HepG2 (cell line): ENCODE measurements at regions not wholly inside any gene's neighbourhood (a gene's known extent, or its start where the extent isn't known, plus 50 kb on each side); places are given as distances from the start of the nearest gene placed in this dataset.

Experiments used
- ATAC-seq: fragments of 200-7000 bp; cut with Tn5 transposase; 3 replicates; pipeline ENCODE4 v1.9.1; 2020; ENCODE audit warnings: mild to moderate bottlenecking, moderate library complexity
- BruUV-seq: library from RNA; stranded (reverse); fragments of 400-500 nt; replicated peaks from 2 replicates; lab custom pipeline; 2021; lab: Mats Ljungman, UMichigan
- CTCF ChIA-PET: fragments of 300-600 bp; formaldehyde crosslinking; extraction: SDS; loops from one replicate; lab custom pipeline; 2021; ENCODE audit warnings: low total read pairs, inconsistent platforms, low intra/inter-chr PET ratio; lab: Yijun Ruan, JAX
- POLR2A ChIA-PET: fragments of 350-600 bp; sonication (Branson Sonifier 250); formaldehyde crosslinking; loops from one replicate; lab custom pipeline; 2020; ENCODE audit warnings: antibody characterized with exemption, inconsistent platforms; lab: Yijun Ruan, JAX
- DNase-seq: peaks from one replicate; pipeline ENCODE4 v3.0.0-alpha.2; 2015; ENCODE audit warnings: low spot score
- FAIRE-seq: peaks from 3 replicates; lab custom pipeline; 2011; peaks lifted over from hg19 to GRCh38; lab: Jason Lieb, UNC
- H2AFZ ChIP-seq: one replicate; pipeline ENCODE4 v1.6.1; 2011; ENCODE audit warnings: low read length, inconsistent platforms
- H3K27ac ChIP-seq: fragments of 300-600 bp; 3 replicates; pipeline ENCODE4 v1.8.0; 2011; ENCODE audit warnings: mixed run types, mild to moderate bottlenecking, mixed read lengths, low read length, inconsistent platforms; ENCODE audit not compliant: insufficient read depth; ENCODE audit errors: extremely low read length
- H3K27me3 ChIP-seq, 2 experiments: fragments of 200-600 bp in 1 of 2; 2 replicates in 1 of 2; 3 replicates in 1 of 2; pipeline versions ENCODE4 v1.6.0 to v1.8.0; 2011; ENCODE audit warnings: low read length in 2 of 2, mild to moderate bottlenecking in 2 of 2, moderate library complexity in 2 of 2, inconsistent platforms in 1 of 2; ENCODE audit not compliant: insufficient read depth in 2 of 2, control insufficient read depth in 1 of 2
- H3K36me3 ChIP-seq, 2 experiments: fragments of 200-600 bp in 1 of 2; replicated peaks in 1 of 2; 2 replicates in 1 of 2; 3 replicates in 1 of 2; pipeline versions ENCODE4 v1.5.1 to v1.8.0; 2011; ENCODE audit warnings: low read length in 2 of 2, inconsistent platforms in 1 of 2; ENCODE audit not compliant: insufficient read depth in 2 of 2, control insufficient read depth in 1 of 2
- H3K4me1 ChIP-seq: 2 replicates; pipeline ENCODE4 v1.5.1; 2012; ENCODE audit warnings: low read length, inconsistent platforms; ENCODE audit not compliant: insufficient read depth
- H3K4me2 ChIP-seq: 2 replicates; pipeline ENCODE4 v1.6.0; 2011; ENCODE audit warnings: low read depth, low read length, inconsistent platforms
- H3K4me3 ChIP-seq, 3 experiments: fragments of 200-600 bp in 1 of 3; sonication (generic), shearing (Covaris generic) in 1 of 3; replicated peaks in 1 of 3; 2 replicates each; pipeline ENCODE4 v1.5.1; 2011 to 2016; ENCODE audit warnings: low read length in 3 of 3, inconsistent platforms in 2 of 3, low read depth in 2 of 3, mild to moderate bottlenecking in 2 of 3, control low read depth in 1 of 3, mixed read lengths in 1 of 3; ENCODE audit not compliant: insufficient read depth in 1 of 3
- H3K79me2 ChIP-seq: one replicate; pipeline ENCODE4 v1.6.1; 2011; ENCODE audit warnings: low read length, inconsistent platforms; ENCODE audit not compliant: insufficient read depth
- H3K9ac ChIP-seq: 2 replicates; pipeline ENCODE4 v1.6.0; 2011; ENCODE audit warnings: mild to moderate bottlenecking, low read depth, low read length, inconsistent platforms; ENCODE audit not compliant: insufficient read depth
- H3K9me3 ChIP-seq: 2 replicates; pipeline ENCODE4 v1.5.1; 2012; ENCODE audit warnings: mild to moderate bottlenecking, low read length
- H4K20me1 ChIP-seq: 2 replicates; pipeline ENCODE4 v1.6.0; 2011; ENCODE audit warnings: inconsistent platforms, mild to moderate bottlenecking, low read length, moderate library complexity; ENCODE audit not compliant: insufficient read depth
- JUNB ChIP-seq: sonication (generic); formaldehyde crosslinking; IDR thresholded peaks from 2 replicates; pipeline ENCODE4 v1.8.0; 2022; ENCODE audit warnings: missing genetic modification reagents, mild to moderate bottlenecking, borderline replicate concordance
- POLR2AphosphoS5 ChIP-seq: IDR thresholded peaks from 2 replicates; pipeline ENCODE4 v1.6.1; 2012; ENCODE audit warnings: low read depth, low read length
- SIX1 ChIP-seq: sonication (generic); formaldehyde crosslinking; IDR thresholded peaks from 2 replicates; pipeline ENCODE4 v1.4.0; 2020; ENCODE audit warnings: missing genetic modification reagents, borderline replicate concordance
- TBP ChIP-seq: sonication (generic); formaldehyde crosslinking; IDR thresholded peaks from 2 replicates; pipeline ENCODE4 v1.5.0; 2020; ENCODE audit warnings: missing genetic modification reagents
- TERF1 ChIP-seq: sonication (generic); formaldehyde crosslinking; IDR thresholded peaks from 2 replicates; pipeline ENCODE4 v1.8.0; 2022; ENCODE audit warnings: mild to moderate bottlenecking, missing genetic modification reagents, moderate library complexity
- TFDP1 ChIP-seq: IDR thresholded peaks from 2 replicates; pipeline ENCODE4 v1.6.1; 2016; ENCODE audit warnings: missing compliant biosample characterization, missing genetic modification reagents, borderline replicate concordance
- THYN1 ChIP-seq: sonication (generic); formaldehyde crosslinking; IDR thresholded peaks from 2 replicates; pipeline ENCODE4 v1.8.1; 2023; ENCODE audit warnings: low read depth, mild to moderate bottlenecking, moderate library complexity, missing genetic modification reagents, borderline replicate concordance
- ZBTB4 ChIP-seq: sonication (generic); formaldehyde crosslinking; IDR thresholded peaks from 2 replicates; pipeline ENCODE4 v1.4.0; 2020; ENCODE audit warnings: missing genetic modification reagents, mild to moderate bottlenecking, borderline replicate concordance
- ZBTB46 ChIP-seq: sonication (generic); formaldehyde crosslinking; IDR thresholded peaks from 2 replicates; pipeline ENCODE4 v1.4.0; 2020; ENCODE audit warnings: mild to moderate bottlenecking, missing genetic modification reagents, borderline replicate concordance
- ZNF232 ChIP-seq: sonication (generic); formaldehyde crosslinking; IDR thresholded peaks from 2 replicates; pipeline ENCODE4 v1.4.0; 2020; ENCODE audit warnings: missing genetic modification reagents, borderline replicate concordance
- ZNF740 ChIP-seq: sonication (generic); formaldehyde crosslinking; IDR thresholded peaks from 2 replicates; pipeline ENCODE4 v1.4.0; 2020; ENCODE audit warnings: missing genetic modification reagents
- ZNF841 ChIP-seq: sonication (generic); formaldehyde crosslinking; IDR thresholded peaks from 2 replicates; pipeline ENCODE4 v1.8.1; 2023; ENCODE audit warnings: missing genetic modification reagents, borderline replicate concordance
- WGBS: methylation state at CpG from one replicate; pipeline ENCODE4 v1.1.6; 2017; ENCODE audit warnings: low lambda C conversion rate; 5-methylcytosine and 5-hydroxymethylcytosine counted together
- in situ Hi-C: cut with HindIII; loops from 2 replicates; pipeline ENCODE4 v1.10.0; 2017; ENCODE audit warnings: low pct_unique_long_range_greater_than_20kb; ENCODE audit not compliant: extremely low pct_ligation_motif_present
- intact Hi-C: fragments of 100-400 bp; cut with micrococcal nuclease; formaldehyde crosslinking; loops from one replicate; pipeline ENCODE4 v1.10.0; 2022; ENCODE audit not compliant: unreplicated experiment
- TF ChIP-seq, protein P1 (sequence below): sonication (generic); formaldehyde crosslinking; IDR thresholded peaks from 2 replicates; pipeline ENCODE4 v1.4.0; 2020; ENCODE audit warnings: missing genetic modification reagents

GRCh38 chr9:12923468-12924009 is 148.7 kb downstream of the LURAP1L start (continued):
- TF ChIP-seq ZBTB4 (CRISPR knock-in tag) (no peak), TBP (CRISPR knock-in tag) (no peak), ZNF740 (CRISPR knock-in tag) (no peak)

- no TSS peak for BruUV-seq
- no peak overlapping the region for H3K4me3 ChIP-seq
- no peaks in the 10 kb centered on the region for H3K9me3 ChIP-seq
- H3K79me2 ChIP-seq, result no peaks in the 10 kb centered on the region
- ATAC-seq (no peak), DNase-seq (no peak), FAIRE-seq (no peak)
- ChIA-PET POLR2A (no interaction called here), CTCF (no interaction called here)
- no peaks in the 10 kb centered on the region for H3K36me3 ChIP-seq
- H3K9ac ChIP-seq, result no peak overlapping the region
- no peaks in the 10 kb centered on the region for H3K4me1 ChIP-seq
- H2AFZ ChIP-seq, result no peak overlapping the region
- in situ Hi-C loops (no loop called here), intact Hi-C loops (no loop called here)
- H3K27me3 ChIP-seq, result no peaks in the 10 kb centered on the region
- H4K20me1 ChIP-seq, result no peaks in the 10 kb centered on the region
- WGBS, result 2% methylated on average over 4 of the region's 4 CpGs
- no peak overlapping the region for H3K4me2 ChIP-seq
- H3K27ac ChIP-seq, result no peak overlapping the region
- TF ChIP-seq TFDP1 (no peak), ZBTB46 (CRISPR knock-in tag) (no peak), SIX1 (no peak), ZNF841 (no peak), POLR2AphosphoS5 (no peak), TERF1 (CRISPR knock-in tag) (no peak), JUNB (CRISPR knock-in tag) (no peak), ZNF232 (CRISPR knock-in tag) (no peak), THYN1 (CRISPR knock-in tag) (no peak)
- TF ChIP-seq, protein P1, sequence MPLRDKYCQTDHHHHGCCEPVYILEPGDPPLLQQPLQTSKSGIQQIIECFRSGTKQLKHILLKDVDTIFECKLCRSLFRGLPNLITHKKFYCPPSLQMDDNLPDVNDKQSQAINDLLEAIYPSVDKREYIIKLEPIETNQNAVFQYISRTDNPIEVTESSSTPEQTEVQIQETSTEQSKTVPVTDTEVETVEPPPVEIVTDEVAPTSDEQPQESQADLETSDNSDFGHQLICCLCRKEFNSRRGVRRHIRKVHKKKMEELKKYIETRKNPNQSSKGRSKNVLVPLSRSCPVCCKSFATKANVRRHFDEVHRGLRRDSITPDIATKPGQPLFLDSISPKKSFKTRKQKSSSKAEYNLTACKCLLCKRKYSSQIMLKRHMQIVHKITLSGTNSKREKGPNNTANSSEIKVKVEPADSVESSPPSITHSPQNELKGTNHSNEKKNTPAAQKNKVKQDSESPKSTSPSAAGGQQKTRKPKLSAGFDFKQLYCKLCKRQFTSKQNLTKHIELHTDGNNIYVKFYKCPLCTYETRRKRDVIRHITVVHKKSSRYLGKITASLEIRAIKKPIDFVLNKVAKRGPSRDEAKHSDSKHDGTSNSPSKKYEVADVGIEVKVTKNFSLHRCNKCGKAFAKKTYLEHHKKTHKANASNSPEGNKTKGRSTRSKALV, result no peak
These were observed 156.1 kb downstream of the LURAP1L start for GRCh38 chr9:12930906-12931305.
